CD4-positive, alpha-beta T cell treated with Interleukin-2 at 100 ng/mL for 4 hours (primary cell): ENCODE measurements at regions not wholly inside any gene's neighbourhood (a gene's known extent, or its start where the extent isn't known, plus 50 kb on each side); places are given as distances from the start of the nearest gene placed in this dataset.

Experiments
- DNase-seq: peaks from one replicate; pipeline ENCODE4 v3.0.0-alpha.2; 2020; ENCODE audit warnings: low spot score

DNA sequence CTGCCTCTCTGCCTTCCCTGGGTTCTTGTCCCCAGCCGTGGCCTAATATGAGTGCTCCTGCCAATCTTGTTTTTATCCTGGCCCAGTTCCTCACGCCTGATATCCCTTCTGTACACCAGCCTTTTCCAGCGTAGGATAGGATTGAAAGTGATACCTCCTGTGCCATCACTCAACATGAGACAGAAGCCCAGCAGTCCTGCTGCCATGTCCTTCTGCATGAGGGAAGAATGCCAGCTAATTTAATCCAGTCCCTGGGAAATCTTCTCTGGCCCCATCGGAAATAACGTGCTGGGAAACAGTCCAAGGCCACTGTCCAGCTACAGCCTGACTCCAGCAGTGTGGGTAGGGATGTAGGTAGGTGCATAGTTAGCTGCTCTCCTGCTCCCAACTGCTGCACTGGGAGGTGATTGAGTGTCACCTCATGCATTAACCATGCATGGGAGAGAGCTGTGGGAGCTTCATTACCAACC is 92.0 kb upstream of the TPM1 start:
- no peak for DNase-seq

DNA sequence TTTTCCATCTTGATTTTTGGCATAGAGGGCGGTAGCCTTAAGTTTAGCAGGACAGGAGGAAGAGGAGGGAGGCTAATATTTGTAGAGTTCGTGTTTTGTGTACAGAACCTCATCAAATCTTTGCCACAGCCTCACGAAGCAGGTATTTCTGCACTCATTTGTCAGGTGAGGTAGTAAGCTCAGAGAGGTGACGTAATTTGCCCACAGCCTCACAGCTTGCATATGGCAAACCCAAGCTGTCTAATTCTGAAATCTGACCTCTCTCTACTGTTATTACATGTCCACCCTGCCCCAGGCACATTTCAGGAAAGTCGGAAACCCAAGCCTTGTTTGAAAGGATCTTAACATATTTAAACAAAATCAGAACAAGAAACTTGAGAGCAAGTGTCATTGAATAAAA is 91.1 kb upstream of the TPM1 start:
- DNase-seq, result no peak

DNA sequence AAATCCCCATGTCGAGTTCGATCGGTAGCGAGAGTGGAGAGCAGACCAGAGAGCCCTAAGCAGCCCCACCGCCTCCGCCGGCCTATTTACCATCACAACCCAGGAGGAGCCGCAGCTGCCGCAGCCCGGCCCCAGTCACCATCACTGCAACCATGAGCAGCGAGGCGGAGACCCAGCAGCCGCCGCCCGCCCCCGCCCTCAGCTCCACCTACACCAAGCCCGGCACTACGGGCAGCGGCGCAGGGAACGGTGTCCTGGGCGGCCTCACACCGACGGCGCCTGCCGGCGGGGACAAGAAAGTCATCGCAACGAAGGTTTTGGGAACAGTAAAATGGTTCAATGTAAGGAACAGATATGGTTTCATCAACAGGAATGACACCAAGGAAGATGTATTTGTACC is 89.5 kb upstream of the TPM1 start:
- DNase-seq, result no peak

DNA sequence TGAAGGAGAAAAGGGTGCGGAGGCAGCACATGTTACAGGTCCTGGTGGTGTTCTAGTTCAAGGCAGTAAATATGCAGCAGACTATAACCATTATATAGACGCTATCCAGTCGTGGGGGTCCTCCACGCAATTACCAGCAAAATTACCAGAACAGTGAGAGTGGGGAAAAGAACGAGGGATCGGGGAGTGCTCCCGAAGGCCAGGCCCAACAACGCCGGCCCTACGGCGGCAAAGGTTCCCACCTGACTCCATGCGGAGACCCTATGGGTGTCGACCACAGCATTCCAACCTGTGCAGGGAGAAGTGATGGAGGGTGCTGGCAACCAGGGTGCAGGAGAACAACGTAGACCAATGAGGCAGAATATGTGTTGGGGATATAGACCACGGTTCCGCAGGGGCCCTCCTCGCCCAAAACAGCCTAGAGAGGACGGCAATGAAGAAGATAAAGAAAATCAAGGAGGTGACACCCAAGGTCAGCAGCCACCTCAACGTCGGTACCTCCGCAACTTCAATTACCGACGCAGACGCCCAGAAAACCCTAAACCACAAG is 89.0 kb upstream of the TPM1 start:
- no peak for DNase-seq

DNA sequence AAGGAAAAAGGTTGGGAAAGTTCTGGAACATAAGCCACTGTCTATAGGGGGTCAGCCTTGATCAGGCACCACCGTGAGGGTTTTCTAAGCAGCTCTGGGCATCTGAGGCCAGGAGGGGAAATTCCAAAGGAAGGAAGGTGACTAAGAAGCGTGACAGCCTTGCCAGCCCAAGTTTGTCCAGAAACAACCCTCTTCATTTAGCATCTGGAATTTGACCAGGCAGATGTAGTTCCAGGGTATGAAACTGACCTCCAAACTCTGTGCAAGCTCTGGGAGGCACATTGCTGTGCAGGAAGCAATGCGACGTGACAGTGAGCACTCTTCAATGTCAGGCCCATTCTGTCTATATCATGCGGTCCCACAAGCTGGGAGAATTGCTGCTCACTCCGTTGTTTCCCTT is 85.4 kb upstream of the TPM1 start:
- DNase-seq, result no peak

DNA sequence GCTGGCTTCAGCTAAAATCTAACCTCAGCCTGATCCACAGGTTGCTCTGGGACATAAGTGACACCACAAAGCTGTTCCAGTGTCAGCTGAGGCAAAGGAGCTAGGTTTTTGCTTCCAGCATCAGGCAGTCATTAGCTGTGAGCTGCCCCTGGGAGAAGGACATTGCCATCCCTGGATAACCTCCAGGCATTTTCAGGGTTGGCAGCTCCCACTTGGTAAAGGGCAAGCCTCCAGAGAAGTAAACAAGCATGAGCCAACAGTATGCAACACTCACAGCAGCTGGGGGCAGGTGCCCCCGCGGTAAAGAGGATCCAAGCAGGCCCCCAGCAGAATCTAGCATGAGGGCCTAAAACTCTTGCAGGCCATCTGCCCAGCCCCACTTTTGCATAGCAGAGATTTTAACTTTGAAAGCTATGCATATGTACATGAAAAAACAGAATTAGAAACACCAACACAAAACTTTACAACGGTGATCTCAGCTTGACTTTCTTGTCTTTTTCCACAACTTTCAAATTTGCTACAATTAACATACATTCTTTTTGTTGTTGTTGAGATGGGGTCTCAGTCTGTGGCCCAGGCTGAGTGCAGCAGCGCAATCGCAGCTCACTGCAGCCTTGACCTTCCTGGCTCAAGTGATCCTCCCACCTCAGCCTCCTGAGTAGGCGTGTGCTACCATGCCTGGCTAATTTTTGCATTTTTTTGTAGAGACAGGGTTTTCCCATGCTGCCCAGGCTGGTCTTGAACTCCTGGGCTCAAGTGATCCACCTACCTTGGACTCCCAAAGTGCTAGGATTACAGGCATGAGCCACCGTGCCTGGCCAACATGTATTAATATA is 83.8 kb upstream of the TPM1 start:
- no peak for DNase-seq

DNA sequence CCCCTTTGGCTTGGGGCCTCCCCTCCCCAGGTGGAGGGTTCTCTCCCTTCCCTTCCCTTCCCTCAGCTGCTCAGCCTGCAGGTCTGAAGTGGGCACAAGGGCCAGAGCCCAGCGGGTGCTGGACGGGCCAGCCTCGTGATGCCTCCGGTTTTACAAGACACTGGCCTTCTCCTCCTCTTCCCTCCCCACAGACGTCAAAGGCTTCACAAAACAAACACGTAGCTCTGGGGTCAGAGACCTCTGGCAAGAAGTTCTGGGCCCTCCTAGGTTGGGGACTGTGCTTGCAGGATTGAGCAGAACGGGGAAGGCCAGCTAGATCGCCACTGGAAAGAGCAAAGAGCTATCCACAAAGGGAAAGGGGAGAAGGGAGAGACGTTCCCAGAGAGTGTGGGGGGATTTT is 81.4 kb upstream of the TPM1 start:
- no peak for DNase-seq

DNA sequence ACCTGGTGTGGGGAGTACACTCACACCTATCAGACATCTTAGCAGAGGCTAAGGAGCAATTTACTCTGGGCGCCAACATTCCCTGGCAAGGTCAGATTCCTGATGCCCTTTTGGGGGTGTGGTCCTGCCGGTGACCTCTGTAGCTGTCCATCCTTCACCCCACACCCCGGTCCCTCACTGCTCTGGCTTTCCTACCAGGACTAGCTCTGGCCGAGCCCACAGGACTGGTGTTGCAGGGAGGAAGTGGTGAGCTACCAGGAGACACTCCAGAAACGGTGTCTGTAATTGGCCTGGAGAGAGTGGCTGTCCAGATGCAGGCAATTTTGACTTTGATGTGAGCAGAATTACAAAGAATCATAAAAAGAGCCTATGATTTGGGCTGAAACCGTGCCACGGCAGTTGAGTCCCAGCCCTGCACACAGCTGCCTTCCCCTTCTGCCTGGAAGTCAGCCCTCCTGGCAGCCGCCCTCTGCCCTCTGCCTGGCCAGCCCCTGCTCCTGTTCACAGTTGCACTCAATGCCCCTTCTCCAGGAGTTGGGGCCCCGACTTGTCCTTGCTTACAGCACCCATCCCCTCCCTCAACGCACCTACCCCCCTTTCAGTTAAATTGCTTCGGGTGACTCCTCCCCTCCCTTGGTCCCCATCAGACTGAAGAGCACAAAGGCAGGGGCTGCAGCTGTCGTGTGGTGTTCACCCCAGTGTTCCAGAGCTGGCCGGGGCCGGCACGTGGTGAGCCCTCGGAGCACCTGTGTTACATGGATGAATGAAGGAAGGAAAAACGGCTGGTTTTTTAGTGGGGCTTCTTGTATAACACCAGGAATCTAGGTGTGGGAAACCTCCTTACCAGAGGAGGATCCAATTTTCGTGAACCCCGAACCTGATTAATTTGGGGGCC is 80.2 kb upstream of the TPM1 start:
- DNase-seq, result no peak

DNA sequence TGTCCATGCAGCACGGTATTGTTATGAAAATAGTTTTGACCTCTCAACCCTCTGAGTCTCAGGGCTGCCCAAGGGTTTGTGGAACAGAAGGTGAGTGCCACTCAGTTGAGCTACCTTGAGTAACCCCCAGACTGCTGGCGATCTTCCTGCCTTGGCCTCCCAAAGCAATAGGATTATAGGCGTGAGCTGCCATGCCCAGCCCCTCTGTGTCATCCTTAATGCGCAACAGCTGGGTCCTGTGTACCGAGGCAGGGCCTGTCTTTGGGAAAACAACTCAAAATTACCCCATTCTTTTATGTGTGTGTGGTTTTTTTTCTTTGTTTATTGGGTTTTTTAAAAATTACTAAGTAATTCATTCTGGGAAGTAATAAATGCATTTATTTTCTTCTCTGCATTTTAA is 78.3 kb upstream of the TPM1 start:
- DNase-seq, result no peak

DNA sequence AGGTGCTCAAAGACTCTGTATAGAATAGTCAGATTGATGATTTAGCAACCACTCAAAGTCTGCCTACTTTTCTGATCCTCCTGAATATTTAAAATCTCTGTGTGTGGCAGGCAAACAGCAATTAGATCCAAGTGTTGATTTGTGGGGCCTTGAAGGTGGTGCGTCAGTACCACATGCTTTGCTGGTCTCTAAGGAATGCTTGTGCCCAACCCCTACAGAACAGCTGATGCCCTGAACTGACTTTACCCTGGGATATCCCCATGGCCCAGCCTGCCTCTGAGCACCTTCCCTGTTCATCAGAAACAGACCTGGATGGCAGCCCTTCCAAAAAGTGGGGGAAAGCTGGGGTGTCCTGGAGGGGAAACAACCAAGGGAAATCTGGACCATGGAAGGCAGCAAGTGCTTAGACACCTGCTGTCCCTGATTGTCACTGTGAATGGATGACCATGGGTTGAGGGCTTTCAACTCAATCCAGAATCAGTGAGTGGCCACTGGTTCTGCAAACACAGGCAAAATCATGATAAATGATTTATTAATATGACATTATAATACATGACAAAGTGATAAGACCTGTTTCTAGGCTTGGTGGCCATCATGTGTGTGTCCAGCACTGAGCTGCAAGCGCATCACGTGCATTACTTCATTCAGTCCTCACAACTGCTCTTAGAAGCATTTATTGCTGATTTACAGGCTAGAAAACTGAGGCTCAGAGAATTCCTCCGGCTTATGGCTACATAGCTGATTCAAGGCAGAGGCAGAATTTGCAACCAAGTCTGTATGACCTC is 76.1 kb upstream of the TPM1 start:
- DNase-seq, result no peak

DNA sequence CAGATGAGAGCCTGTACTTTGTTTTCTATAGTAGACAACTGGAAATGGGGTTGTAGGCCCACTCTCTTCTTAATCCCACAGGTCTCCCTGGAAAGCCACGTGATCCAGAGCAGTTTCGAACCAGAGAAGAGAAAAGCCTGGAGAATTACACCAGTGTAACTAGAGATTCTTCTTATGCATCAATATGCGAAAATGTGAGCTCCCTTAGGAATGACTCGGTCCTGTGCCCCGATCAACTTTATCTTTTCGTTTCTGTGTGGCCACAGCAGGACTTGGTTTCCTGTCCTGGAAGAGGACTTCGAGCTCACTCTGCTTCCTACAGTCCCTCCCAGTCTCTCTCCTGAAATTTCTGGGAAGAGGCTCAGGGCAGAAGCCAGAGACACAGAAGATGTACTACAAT is 73.8 kb upstream of the TPM1 start:
- DNase-seq, result no peak

DNA sequence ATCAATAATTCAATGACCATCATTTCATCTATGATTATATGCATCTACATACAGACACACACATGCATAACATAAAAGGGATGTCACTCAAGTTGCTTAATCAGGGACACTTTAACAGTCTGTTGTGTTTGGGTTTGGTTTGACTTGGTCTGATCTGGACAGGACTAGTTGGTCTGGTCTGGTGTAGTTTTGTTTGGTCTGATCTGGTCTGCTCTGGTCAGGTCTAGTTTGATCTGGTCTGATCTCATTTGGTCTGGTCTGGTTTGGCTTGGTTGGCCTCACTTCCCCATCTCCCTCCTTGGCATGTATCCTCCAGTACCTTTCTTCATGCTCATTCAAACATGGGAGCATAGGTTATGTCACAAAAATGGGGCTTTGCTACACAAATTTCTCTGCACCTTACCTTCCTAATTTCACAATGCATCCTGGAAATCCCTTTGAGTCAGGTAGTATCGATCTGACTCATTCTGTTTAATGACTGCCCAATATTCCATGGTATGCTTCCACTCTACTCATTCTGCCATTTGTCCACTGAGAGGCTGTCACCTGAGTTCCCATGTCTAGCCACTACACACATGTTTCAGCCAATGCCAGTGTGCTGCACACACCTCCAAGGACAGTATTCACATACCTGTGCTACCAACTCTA is 73.0 kb upstream of the TPM1 start:
- DNase-seq, result no peak

DNA sequence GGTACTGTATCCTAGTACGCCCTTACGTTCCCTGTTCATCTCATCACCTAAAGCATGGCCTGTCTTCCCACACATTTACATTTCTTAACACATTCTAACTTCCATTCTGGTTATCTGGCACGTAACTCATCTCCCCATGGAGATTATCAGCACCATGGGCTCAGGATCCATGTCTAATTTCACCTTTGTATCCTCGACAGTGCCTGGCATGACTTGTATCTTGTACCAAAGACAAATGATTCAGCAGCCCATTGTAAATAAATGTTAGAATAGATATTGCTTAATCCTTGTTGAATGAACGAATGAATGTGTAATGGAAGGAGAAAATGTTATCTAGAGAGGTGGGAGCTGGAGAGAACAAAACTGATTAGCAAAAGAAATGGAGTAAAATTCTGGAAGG is 69.7 kb upstream of the TPM1 start:
- DNase-seq, result no peak

DNA sequence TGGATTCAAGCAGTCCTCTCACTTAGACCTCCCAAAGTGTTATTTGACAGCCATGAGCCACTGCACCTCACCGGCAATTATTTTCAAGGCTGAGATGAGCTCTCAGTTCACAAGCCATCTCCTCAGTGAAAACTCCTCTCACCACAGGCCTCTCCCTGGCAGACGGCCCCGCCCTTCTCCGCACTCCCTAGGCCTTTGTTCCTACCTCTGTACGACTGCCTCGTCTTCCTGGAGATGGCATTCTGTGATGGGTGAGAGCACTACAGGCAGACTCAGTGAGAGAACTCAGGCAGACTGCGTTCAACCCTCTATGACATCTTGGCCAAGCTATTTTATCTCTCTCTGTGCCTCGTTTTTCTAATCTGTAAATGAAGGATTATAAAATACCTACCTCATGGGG is 67.0 kb upstream of the TPM1 start:
- no peak for DNase-seq

DNA sequence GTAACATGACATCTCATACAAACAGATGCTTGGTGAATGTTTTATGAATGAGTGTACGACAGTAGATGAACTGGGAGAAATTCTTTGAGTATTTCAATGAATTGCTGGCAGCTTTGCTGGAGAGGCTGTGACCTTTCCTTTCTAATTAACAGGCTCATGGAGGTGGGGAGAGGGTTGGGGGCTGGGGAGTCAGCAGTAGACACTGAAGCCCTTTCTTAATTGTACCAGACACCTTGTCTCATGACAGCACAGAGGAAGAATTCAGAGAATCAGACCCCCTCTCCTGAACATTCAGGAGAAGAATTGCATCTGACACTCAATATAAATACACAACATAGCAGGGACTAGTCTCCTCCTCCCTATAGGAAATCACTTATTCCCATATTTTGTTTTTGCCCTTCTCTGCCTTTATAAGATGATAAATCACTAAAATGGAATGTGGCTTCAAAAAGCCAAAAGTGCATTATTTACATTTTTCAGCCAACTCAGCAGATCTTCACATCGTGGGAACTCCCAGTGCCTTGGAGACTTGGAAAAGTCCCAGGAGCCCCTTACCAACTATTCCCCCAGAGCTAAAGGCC is 66.2 kb upstream of the TPM1 start:
- no peak for DNase-seq

DNA sequence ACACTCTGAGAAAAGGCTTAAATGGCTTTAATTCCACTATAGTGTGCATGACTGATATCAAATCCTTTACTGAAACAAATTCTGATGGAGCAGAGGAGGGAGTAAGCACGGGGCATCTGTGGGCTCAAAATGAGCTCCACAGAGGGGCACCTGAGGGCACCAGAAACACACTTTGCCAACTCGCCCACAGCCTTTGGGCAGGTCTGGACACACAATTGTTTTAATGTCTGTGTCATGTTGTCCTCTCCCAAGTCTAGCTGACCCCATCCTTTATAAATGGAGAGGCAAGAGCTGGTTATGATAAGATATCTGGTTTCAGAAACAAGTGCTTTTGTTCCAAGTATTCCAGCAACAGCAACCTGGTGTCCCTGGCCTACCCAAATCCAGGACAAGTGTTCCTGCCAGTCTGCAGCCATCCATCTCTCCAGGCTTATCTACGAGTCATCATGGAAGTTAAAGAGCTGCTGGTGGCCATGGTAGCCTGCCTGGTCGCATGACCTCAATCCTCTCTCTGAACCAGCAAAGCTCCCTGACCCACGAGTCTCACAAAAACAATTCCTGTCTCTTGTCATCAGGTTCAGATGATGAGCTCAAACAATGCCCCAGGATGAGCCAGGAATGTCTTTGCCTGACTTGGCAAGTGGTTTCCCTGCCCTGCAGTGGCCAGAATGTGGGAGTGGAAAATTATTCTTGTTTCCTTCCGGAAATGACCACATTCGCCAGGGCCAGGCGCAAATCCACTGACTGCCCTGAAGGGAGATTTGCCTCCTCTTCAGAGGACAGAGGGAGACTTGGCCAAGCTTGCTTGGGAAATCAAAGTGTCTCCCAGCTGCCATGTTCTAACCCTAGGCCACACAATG is 64.4 kb upstream of the TPM1 start:
- no peak for DNase-seq

DNA sequence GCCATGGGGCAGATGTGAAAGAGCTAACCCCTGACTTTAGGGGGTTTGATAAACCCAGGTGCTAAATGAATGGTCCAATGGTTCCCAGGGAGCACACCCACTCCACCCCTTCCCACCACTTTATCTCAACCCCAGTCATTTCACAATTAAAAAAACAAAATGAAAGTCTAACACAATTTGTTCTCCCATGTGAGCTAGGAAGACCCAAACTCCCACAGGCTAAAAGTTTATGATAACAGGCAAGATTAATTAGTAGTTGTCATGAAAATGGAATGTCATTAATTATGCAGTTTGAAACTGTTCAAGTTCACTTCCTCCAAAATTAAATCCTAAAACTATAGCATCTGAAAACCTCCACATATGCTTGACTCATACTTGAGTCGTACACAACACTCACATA is 63.3 kb upstream of the TPM1 start:
- DNase-seq, result no peak

DNA sequence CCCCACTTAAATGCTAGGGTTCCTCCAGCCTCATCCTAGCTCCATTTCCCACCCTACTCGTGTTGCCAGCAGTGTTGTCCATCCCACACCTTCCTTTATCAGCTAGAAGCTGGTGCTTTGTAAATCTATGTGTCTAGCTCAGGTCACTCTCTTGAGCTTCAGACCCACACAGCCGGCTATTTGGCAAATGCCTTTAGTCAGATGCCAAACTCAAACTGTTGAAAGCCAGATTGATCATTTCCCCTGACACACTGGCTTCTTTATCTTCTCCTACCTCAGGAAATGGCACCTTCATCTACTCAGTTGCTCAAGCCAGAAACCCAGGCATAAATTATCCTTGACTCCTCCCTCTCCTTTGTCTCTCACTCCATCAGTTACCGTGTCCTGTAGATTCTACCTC is 61.5 kb upstream of the TPM1 start:
- no peak for DNase-seq

DNA sequence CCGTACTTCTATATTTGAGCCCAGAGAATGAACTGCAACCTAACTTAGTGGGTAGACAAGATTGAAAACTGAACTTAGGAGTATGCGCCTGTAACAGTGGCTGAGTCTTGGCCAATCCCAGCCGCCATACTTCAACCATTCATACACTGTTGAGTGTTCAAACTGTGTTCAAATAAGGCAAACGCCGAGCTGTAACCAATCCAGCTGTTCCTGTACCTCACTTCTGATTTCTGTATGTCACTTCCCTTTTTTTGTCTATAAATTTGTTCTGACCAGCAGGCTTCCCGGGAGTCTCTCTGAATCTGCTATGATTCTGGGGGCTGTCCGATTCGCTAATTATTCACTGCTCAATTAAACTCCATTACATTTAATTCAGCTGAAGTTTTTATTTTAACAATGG is 58.6 kb upstream of the TPM1 start:
- DNase-seq, result no peak

DNA sequence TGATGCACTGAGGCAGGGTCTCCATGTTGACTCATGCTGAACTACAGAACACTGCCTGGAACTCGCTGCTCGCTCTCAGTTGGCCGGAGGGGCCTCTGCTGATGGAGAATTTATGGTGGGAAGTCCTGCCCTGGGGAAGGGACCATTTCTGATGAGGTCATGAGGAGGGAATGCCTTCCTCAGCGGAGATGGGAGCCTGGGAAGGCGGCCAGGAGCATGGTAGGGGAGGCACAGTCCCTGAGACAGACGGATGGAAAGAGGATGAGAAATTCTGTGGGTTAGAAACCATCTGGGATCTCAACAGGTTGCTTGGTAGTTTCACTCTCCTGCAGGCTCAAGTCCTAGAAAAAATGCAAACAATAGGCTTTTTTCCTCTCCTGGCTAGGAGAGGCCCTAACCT is 56.8 kb upstream of the TPM1 start:
- DNase-seq, result no peak
